Endothelial cell of umbilical vein (primary cell): ENCODE measurements at regions not wholly inside any gene's neighbourhood (a gene's known extent, or its start where the extent isn't known, plus 50 kb on each side); places are given as distances from the start of the nearest gene placed in this dataset.

ENCODE experiments used
- BruUV-seq: library from RNA; stranded (reverse); fragments of 400-500 nt; replicated peaks from 2 replicates; lab custom pipeline; 2021; lab: Mats Ljungman, UMichigan
- CTCF ChIA-PET: fragments of 300-600, 350-600 bp; sonication (Branson Sonifier 250); formaldehyde crosslinking; loops from one replicate; lab custom pipeline; 2021; ENCODE audit warnings: antibody characterized with exemption, inconsistent platforms; lab: Charles Lee
- POLR2A ChIA-PET: fragments of 300-600, 350-600 bp; sonication (Branson Sonifier 250); formaldehyde crosslinking; loops from one replicate; lab custom pipeline; 2021; ENCODE audit warnings: antibody characterized with exemption, inconsistent platforms; lab: Charles Lee
- DNase-seq: peaks from one replicate; pipeline ENCODE4 v3.0.0-alpha.2; 2011; ENCODE audit warnings: low read depth, low spot score
- FAIRE-seq: peaks from 2 replicates; lab custom pipeline; 2011; peaks lifted over from hg19 to GRCh38; lab: Jason Lieb, UNC
- H2AFZ ChIP-seq: 2 replicates; pipeline ENCODE4 v1.6.0; 2012; ENCODE audit warnings: low read depth, low read length, control low read depth, inconsistent platforms
- H3K27ac ChIP-seq: 2 replicates; pipeline ENCODE4 v1.5.1; 2011; ENCODE audit warnings: low read depth, mild to moderate bottlenecking, control low read depth, low read length, moderate library complexity; ENCODE audit not compliant: insufficient read depth
- H3K27me3 ChIP-seq, 2 experiments: 2 replicates each; pipeline versions ENCODE4 v1.6.0 to v1.6.1; 2011; ENCODE audit warnings: low read length in 2 of 2, mixed read lengths in 1 of 2; ENCODE audit not compliant: control insufficient read depth in 2 of 2, insufficient read depth in 2 of 2
- H3K36me3 ChIP-seq, 2 experiments: 2 replicates in 1 of 2; 3 replicates in 1 of 2; pipeline ENCODE4 v1.5.1; 2011; ENCODE audit warnings: low read length in 2 of 2, mild to moderate bottlenecking in 1 of 2, moderate library complexity in 1 of 2; ENCODE audit not compliant: control insufficient read depth in 2 of 2, insufficient read depth in 2 of 2; ENCODE audit errors: extremely low read depth in 1 of 2
- H3K4me1 ChIP-seq: 3 replicates; pipeline ENCODE4 v1.5.1; 2011; ENCODE audit warnings: mild to moderate bottlenecking, low read length; ENCODE audit not compliant: control insufficient read depth, insufficient read depth; ENCODE audit errors: extremely low read depth
- H3K4me2 ChIP-seq: 2 replicates; pipeline ENCODE4 v1.6.1; 2011; ENCODE audit warnings: low read length, control low read depth, mixed read lengths; ENCODE audit not compliant: insufficient read depth
- H3K4me3 ChIP-seq, 3 experiments: fragments of 200-600 bp in 1 of 3; sonication (generic), shearing (Covaris generic) in 1 of 3; replicated peaks in 1 of 3; 2 replicates each; pipeline ENCODE4 v1.5.1; 2011 to 2016; ENCODE audit warnings: control low read depth in 3 of 3, low read length in 3 of 3, mild to moderate bottlenecking in 2 of 3, inconsistent platforms in 1 of 3, low read depth in 1 of 3, moderate library complexity in 1 of 3; ENCODE audit not compliant: insufficient read depth in 1 of 3
- H3K79me2 ChIP-seq: 2 replicates; pipeline ENCODE4 v1.6.0; 2012; ENCODE audit warnings: low read length, inconsistent platforms; ENCODE audit not compliant: control insufficient read depth, insufficient read depth
- H3K9ac ChIP-seq: replicated peaks from 2 replicates; pipeline ENCODE3; 2011; ENCODE audit warnings: low read length, control low read depth; ENCODE audit not compliant: insufficient read depth; ENCODE audit errors: extremely low read depth
- H3K9me1 ChIP-seq: replicated peaks from 3 replicates; pipeline ENCODE4 v1.6.0; 2011; ENCODE audit warnings: mild to moderate bottlenecking, low read length; ENCODE audit not compliant: control insufficient read depth, insufficient read depth; ENCODE audit errors: extremely low read depth
- H3K9me3 ChIP-seq: replicated peaks from 2 replicates; pipeline ENCODE4 v1.5.1; 2012; ENCODE audit warnings: low read length, inconsistent platforms; ENCODE audit not compliant: control insufficient read depth, insufficient read depth
- H4K20me1 ChIP-seq: replicated peaks from 2 replicates; pipeline ENCODE3; 2011; ENCODE audit warnings: mild to moderate bottlenecking, low read length; ENCODE audit not compliant: control insufficient read depth, insufficient read depth; ENCODE audit errors: extremely low read depth
- CTCF ChIP-seq, 2 donors: IDR thresholded peaks; 1 replicate in 1 of 2; 2 replicates in 1 of 2; pipeline ENCODE4 v1.5.1; 2011; ENCODE audit warnings: low read length in 2 of 2, mild to moderate bottlenecking in 2 of 2, moderate library complexity in 2 of 2, control low read depth in 1 of 2, inconsistent platforms in 1 of 2, low read depth in 1 of 2; ENCODE audit not compliant: insufficient read depth in 1 of 2; ENCODE audit errors: extremely low read depth in 1 of 2
- EZH2 ChIP-seq: IDR thresholded peaks from 2 replicates; pipeline ENCODE4 v1.6.1; 2012; ENCODE audit warnings: borderline replicate concordance, low read depth, mild to moderate bottlenecking, moderate library complexity, low read length, inconsistent platforms; ENCODE audit not compliant: severe bottlenecking
- FOS ChIP-seq: IDR thresholded peaks from 2 replicates; pipeline ENCODE4 v1.6.1; 2011; ENCODE audit warnings: mild to moderate bottlenecking, low read length, moderate library complexity, borderline replicate concordance; ENCODE audit not compliant: insufficient read depth
- GATA2 ChIP-seq: IDR thresholded peaks from 2 replicates; pipeline ENCODE4 v1.7.0; 2011; ENCODE audit warnings: low read depth, mild to moderate bottlenecking, moderate library complexity, mixed read lengths, low read length; ENCODE audit not compliant: insufficient read length, insufficient read depth
- JUN ChIP-seq: IDR thresholded peaks from 2 replicates; pipeline ENCODE4 v1.6.1; 2011; ENCODE audit warnings: borderline replicate concordance, low read depth; ENCODE audit not compliant: insufficient read length, insufficient read depth
- MAX ChIP-seq: IDR thresholded peaks from 2 replicates; pipeline ENCODE4 v1.6.1; 2011; ENCODE audit not compliant: insufficient read depth, insufficient read length
- MYC ChIP-seq: IDR thresholded peaks from one replicate; pipeline ENCODE4 v1.6.1; 2011; ENCODE audit warnings: mild to moderate bottlenecking, low read depth, low read length
- POLR2A ChIP-seq: IDR thresholded peaks from 2 replicates; pipeline ENCODE4 v1.6.1; 2012; ENCODE audit warnings: low read depth, mild to moderate bottlenecking, control low read depth, low read length
- POLR2AphosphoS5 ChIP-seq: IDR thresholded peaks from 2 replicates; pipeline ENCODE4 v1.6.1; 2012; ENCODE audit warnings: low read depth, mild to moderate bottlenecking, control low read depth, low read length, moderate library complexity; ENCODE audit not compliant: insufficient read depth
- dilution Hi-C: fragments of 300-500 bp; cut with MboI; formaldehyde crosslinking; loops from one replicate; pipeline ENCODE4 v1.15.0; 2019; ENCODE audit warnings: low sequenced_read_pairs; ENCODE audit not compliant: extremely low pct_ligation_motif_present
- intact Hi-C: fragments of 100-400 bp; cut with micrococcal nuclease; formaldehyde crosslinking; loops from one replicate; pipeline ENCODE4 v1.10.0; 2022

DNA sequence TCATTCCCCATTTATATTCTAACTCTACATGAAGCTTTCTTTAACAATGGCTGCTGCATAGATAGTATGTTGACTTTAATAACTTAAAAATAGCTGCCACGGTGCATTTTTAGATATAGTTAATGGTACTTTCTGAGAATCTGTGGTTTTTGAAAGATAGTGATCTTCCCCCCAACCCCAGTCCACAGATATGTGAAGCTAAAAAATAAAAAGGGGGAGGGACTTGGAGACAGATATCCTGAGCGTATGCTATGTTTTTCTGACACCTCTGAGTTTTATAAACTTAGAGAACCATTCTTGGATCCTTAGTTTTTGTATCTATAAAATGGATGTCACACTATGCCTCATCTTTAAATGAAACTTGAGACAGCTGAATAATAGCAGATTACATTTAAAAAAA lies 120.5 kb downstream of the SNX18 start:
- ChIA-PET CTCF (interaction anchor here (1.0 kb wide), 1 partner anchor 9 kb away, joined by 3 read pairs; no protein-coding TSS in a partner anchor), POLR2A (interaction anchor here (0.7 kb wide), 1 partner anchor 149 kb away, joined by 3 read pairs; no protein-coding TSS in a partner anchor)
- intact Hi-C loops: no loop called here
- no peaks in the 10 kb centered on the region for H4K20me1 ChIP-seq
- no peaks in the 10 kb centered on the region for H3K79me2 ChIP-seq
- TF ChIP-seq MYC: no peak
- no peak for TF ChIP-seq POLR2AphosphoS5
- TF ChIP-seq JUN: no peak
- no peak for TF ChIP-seq FOS
- TF ChIP-seq CTCF (IDR thresholded peaks at IDR 0.05; ENCODE audit: extremely low read depth in 1 of 2, insufficient read depth in 1 of 2, low read depth in 1 of 2, low read length in 2 of 2): no peak
- no peak for TF ChIP-seq MAX
- TF ChIP-seq POLR2A: no peak
- TF ChIP-seq EZH2: no peak
- no peak for TF ChIP-seq GATA2
- no peak overlapping the region for H3K4me3 ChIP-seq
- no peaks in the 10 kb centered on the region for H3K9me3 ChIP-seq
- H2AFZ ChIP-seq: no peak overlapping the region
- H3K9me1 ChIP-seq: no peaks in the 10 kb centered on the region
- no peak overlapping the region for H3K27ac ChIP-seq
- no peaks in the 10 kb centered on the region for H3K36me3 ChIP-seq
- no peaks in the 10 kb centered on the region for H3K27me3 ChIP-seq
- BruUV-seq: no TSS peak
- dilution Hi-C loops: no loop called here
- no peak for FAIRE-seq
- no peak overlapping the region for H3K4me2 ChIP-seq
- H3K4me1 ChIP-seq: no peaks in the 10 kb centered on the region
- no peak overlapping the region for H3K9ac ChIP-seq
- DNase-seq: no peak
